ENCODE measurements at regions not wholly inside any gene's neighbourhood (a gene's known extent, or its start where the extent isn't known, plus 50 kb on each side); places are given as distances from the start of the nearest gene placed in this dataset.

DNA sequence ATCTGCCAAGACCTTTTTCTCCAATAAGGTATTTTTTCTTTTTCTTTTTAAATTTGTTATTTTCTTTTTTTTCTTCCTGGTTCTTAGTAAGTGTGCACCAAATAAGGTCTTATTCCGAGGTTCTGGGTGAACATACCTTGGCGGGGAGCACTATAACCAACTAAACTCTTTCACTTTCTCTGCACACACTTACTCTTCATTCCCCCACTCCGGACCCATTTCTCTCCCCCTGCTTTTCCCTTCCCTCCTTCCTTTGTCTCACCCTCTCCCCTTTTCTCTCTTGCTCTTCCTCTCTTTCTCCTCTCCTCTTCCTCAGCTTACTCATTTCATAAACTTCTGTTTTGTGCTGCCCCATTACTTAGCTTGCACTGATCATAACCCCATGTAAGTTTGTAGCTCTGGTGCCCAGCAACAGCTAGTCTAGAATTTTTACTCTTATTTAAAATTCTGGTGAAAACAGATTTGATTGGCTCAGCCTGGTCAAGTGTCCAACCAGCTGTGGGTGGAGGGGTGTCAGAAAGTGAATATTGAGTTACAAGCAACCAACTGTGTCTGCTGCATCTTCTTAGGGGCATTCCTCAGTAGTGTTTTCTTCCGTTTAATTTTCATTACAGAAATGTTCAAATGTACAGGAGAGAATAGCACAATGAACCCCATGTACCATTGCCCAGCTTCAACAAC is 297.5 kb downstream of the SHQ1 start:
- Histone ChIP-seq H4K20me1 (replicated peaks; ENCODE audit: insufficient read depth) (no peaks in the 10 kb centered on the region), H3K79me2 (replicated peaks; ENCODE audit: insufficient read depth) (no peaks in the 10 kb centered on the region), H2AFZ (no peak overlapping the region), H3K4me1 (ENCODE audit: insufficient read depth) (no peaks in the 10 kb centered on the region), H3K9me2 (ENCODE audit: insufficient read depth) (no peaks in the 10 kb centered on the region), H3K27ac (ENCODE audit: low read depth) (no peak overlapping the region), H3K27me3 (ENCODE audit: insufficient read depth) (no peaks in the 10 kb centered on the region), H3F3A (replicated peaks; ENCODE audit: low read depth) (no peaks in the 10 kb centered on the region), H3K4me2 (no peak overlapping the region), H3K4me3 (no peak overlapping the region), H3K36me3 (ENCODE audit: insufficient read depth) (no peaks in the 10 kb centered on the region)
- no peak for ATAC-seq
- H3K4me1 Mint-ChIP-seq, result no peaks in the 10 kb centered on the region; the same call in 2 of the 3 replicates
- TF ChIP-seq POLR2AphosphoS5 (IDR thresholded peaks at IDR 0.05; ENCODE audit: low read depth), result no peak
- TF ChIP-seq JUNB (IDR thresholded peaks at IDR 0.05; ENCODE audit: unreplicated experiment), result no peak
- no peak overlapping the region for H3K4me3 Mint-ChIP-seq
- DNase-seq (ENCODE audit: low spot score), result no peak
- H3K27me3 Mint-ChIP-seq (ENCODE audit: insufficient read depth, low read depth, poor library complexity), result peaks cover under 1% of the 10 kb centered on the region
- no peaks in the 10 kb centered on the region; the same call in 2 of the 3 replicates for H3K36me3 Mint-ChIP-seq (ENCODE audit: low read depth)
- peaks cover 3% of the 10 kb centered on the region; the same call in 2 of the 3 replicates for H3K9me3 Mint-ChIP-seq
- H3K27ac Mint-ChIP-seq, result no peak overlapping the region

GRCh38 chr3:72549761-72550581 is 298.3 kb downstream of the SHQ1 start:
- Histone ChIP-seq H3K27me3 (ENCODE audit: insufficient read depth) (no peaks in the 10 kb centered on the region), H3K9me2 (ENCODE audit: insufficient read depth) (no peaks in the 10 kb centered on the region), H2AFZ (no peak overlapping the region), H3F3A (replicated peaks; ENCODE audit: low read depth) (no peaks in the 10 kb centered on the region), H3K36me3 (ENCODE audit: insufficient read depth) (no peaks in the 10 kb centered on the region), H3K79me2 (replicated peaks; ENCODE audit: insufficient read depth) (no peaks in the 10 kb centered on the region), H3K27ac (ENCODE audit: low read depth) (no peak overlapping the region), H3K4me3 (no peak overlapping the region), H3K4me2 (no peak overlapping the region), H4K20me1 (replicated peaks; ENCODE audit: insufficient read depth) (no peaks in the 10 kb centered on the region), H3K4me1 (ENCODE audit: insufficient read depth) (no peaks in the 10 kb centered on the region)
- no peak for ATAC-seq
- no peak for DNase-seq (ENCODE audit: low spot score)
- no peaks in the 10 kb centered on the region; the same call in 2 of the 3 replicates for H3K36me3 Mint-ChIP-seq (ENCODE audit: low read depth)
- H3K27me3 Mint-ChIP-seq (ENCODE audit: insufficient read depth, low read depth, poor library complexity), result no peaks in the 10 kb centered on the region
- H3K27ac Mint-ChIP-seq, result no peak overlapping the region
- no peaks in the 10 kb centered on the region; the same call in 2 of the 3 replicates for H3K4me1 Mint-ChIP-seq
- TF ChIP-seq CREB1 (CRISPR knock-in tag; IDR thresholded peaks at IDR 0.05; ENCODE audit: low read depth), result no peak
- TF ChIP-seq STAT1 (IDR thresholded peaks at IDR 0.05; ENCODE audit: unreplicated experiment), result no peak
- TF ChIP-seq ETS1 (IDR thresholded peaks at IDR 0.05), result no peak
- no peaks in the 10 kb centered on the region; the same call in 2 of the 3 replicates for H3K9me3 Mint-ChIP-seq
- H3K4me3 Mint-ChIP-seq, result no peak overlapping the region

DNA sequence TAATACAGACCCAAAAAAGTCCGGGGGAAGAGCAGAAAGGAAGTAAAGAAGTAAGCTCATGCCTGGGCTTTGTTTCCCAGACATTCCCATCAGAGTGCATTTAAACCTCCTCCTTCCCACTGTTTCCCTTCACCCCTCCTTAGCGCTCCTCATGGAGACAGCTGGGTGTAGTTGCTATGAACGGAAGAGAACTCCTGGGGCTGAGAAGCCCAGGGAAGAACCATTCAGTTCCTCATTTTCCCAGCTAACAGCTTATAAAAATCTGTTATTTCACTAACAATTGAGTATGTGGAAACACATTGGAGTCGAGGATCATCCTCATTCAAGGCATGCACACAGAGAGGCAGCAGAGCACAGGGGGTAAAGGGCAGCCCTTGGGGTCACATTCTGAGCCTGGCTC is 299.3 kb downstream of the SHQ1 start:
- H3K36me3 Mint-ChIP-seq (ENCODE audit: low read depth), result no peaks in the 10 kb centered on the region; the same call in 2 of the 3 replicates
- H3K9me3 Mint-ChIP-seq, result no peaks in the 10 kb centered on the region; the same call in 2 of the 3 replicates
- no peaks in the 10 kb centered on the region for H3K27me3 Mint-ChIP-seq (ENCODE audit: insufficient read depth, low read depth, poor library complexity)
- no peak for DNase-seq (ENCODE audit: low spot score)
- no peak for ATAC-seq
- H3K27ac Mint-ChIP-seq, result no peak overlapping the region
- Histone ChIP-seq H3K4me2 (no peak overlapping the region), H3K36me3 (ENCODE audit: insufficient read depth) (no peaks in the 10 kb centered on the region), H3K27ac (ENCODE audit: low read depth) (no peak overlapping the region), H4K20me1 (replicated peaks; ENCODE audit: insufficient read depth) (no peaks in the 10 kb centered on the region), H3K27me3 (ENCODE audit: insufficient read depth) (no peaks in the 10 kb centered on the region), H3F3A (replicated peaks; ENCODE audit: low read depth) (no peaks in the 10 kb centered on the region), H3K4me1 (ENCODE audit: insufficient read depth) (no peaks in the 10 kb centered on the region), H3K9me2 (ENCODE audit: insufficient read depth) (no peaks in the 10 kb centered on the region), H3K4me3 (no peak overlapping the region), H2AFZ (0 out of 2 replicates have a peak overlapping the region, but pooled peaks have one; percentile 43), H3K79me2 (replicated peaks; ENCODE audit: insufficient read depth) (no peaks in the 10 kb centered on the region)
- peaks cover 4% of the 10 kb centered on the region for H3K4me1 Mint-ChIP-seq
- H3K4me3 Mint-ChIP-seq, result no peak overlapping the region
- TF ChIP-seq, protein P1, sequence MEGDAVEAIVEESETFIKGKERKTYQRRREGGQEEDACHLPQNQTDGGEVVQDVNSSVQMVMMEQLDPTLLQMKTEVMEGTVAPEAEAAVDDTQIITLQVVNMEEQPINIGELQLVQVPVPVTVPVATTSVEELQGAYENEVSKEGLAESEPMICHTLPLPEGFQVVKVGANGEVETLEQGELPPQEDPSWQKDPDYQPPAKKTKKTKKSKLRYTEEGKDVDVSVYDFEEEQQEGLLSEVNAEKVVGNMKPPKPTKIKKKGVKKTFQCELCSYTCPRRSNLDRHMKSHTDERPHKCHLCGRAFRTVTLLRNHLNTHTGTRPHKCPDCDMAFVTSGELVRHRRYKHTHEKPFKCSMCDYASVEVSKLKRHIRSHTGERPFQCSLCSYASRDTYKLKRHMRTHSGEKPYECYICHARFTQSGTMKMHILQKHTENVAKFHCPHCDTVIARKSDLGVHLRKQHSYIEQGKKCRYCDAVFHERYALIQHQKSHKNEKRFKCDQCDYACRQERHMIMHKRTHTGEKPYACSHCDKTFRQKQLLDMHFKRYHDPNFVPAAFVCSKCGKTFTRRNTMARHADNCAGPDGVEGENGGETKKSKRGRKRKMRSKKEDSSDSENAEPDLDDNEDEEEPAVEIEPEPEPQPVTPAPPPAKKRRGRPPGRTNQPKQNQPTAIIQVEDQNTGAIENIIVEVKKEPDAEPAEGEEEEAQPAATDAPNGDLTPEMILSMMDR (conservative IDR thresholded peaks at IDR 0.05; ENCODE audit: low read depth in 2 of 2), result no peak
- TF ChIP-seq POLR2AphosphoS5 (IDR thresholded peaks at IDR 0.05; ENCODE audit: low read depth), result no peak
- no peak for TF ChIP-seq ZNF331 (CRISPR knock-in tag; IDR thresholded peaks at IDR 0.05; ENCODE audit: low read depth)
- no peak for TF ChIP-seq CREB1 (CRISPR knock-in tag; IDR thresholded peaks at IDR 0.05; ENCODE audit: low read depth)
